GM12873 (cell line): ENCODE measurements at regions not wholly inside any gene's neighbourhood (a gene's known extent, or its start where the extent isn't known, plus 50 kb on each side); places are given as distances from the start of the nearest gene placed in this dataset.

Experiments
- TF ChIP-seq, protein P1 (sequence below): IDR thresholded peaks from 2 replicates; pipeline ENCODE4 v1.5.1; 2012; ENCODE audit warnings: low read depth, mild to moderate bottlenecking, moderate library complexity, low read length, control low read depth; ENCODE audit not compliant: insufficient read depth; ENCODE audit errors: missing control alignments

DNA sequence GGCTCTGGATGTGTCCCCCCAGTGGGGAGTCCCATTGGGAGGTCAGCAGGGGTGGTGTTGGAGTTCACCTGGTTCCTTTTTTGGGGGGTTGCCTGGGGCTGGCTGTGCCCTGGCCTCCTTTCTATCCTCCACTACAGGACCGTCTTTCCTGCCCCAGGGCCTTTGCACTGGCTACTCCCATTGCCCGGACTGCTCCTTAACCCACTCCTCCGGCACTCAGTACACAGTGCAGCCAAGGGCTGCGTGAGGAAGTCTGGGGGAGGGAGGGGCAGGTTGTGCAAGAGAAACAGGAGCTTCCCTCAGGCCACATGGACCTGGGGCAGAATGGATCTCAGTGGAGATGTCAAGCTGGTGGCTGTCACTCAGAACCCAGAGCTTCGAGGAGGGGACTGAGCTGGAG is 429.3 kb upstream of the SULF2 start:
- TF ChIP-seq, protein P1, sequence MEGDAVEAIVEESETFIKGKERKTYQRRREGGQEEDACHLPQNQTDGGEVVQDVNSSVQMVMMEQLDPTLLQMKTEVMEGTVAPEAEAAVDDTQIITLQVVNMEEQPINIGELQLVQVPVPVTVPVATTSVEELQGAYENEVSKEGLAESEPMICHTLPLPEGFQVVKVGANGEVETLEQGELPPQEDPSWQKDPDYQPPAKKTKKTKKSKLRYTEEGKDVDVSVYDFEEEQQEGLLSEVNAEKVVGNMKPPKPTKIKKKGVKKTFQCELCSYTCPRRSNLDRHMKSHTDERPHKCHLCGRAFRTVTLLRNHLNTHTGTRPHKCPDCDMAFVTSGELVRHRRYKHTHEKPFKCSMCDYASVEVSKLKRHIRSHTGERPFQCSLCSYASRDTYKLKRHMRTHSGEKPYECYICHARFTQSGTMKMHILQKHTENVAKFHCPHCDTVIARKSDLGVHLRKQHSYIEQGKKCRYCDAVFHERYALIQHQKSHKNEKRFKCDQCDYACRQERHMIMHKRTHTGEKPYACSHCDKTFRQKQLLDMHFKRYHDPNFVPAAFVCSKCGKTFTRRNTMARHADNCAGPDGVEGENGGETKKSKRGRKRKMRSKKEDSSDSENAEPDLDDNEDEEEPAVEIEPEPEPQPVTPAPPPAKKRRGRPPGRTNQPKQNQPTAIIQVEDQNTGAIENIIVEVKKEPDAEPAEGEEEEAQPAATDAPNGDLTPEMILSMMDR: no peak

DNA sequence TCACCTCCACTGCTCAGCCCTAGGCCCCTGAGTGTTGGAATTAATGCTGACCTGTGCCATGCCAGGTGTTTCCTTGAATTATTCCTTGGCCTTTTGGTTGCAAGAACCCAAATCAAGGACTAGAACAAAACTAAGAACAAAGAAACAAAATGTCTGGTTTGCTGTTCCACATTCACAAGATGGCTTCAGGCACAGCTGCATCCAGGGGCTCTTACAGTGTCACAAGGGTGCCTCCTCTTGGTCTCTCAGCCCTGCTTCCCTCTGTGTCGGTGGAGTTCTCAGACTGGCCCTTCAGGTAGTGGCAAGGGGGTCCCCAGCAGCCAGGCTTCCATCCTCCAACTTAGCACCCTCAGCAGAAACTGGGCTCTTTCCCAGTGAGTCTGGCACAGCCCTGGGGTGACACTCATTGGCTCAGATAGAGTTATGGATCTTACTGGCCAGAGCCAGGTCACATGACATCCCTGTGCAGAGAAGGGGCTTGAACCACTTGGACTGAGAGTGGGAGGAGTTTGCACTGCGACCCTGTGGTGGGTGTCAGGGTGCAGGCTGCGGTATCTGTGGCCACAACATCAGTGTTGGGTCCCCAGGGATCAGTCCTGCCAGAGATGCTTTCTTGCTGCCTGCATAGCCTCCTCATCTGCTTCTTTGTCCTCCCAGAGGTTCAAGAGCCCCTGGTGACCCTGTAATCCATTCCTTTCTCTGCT is 427.7 kb upstream of the SULF2 start:
- TF ChIP-seq, protein P1: no peak

DNA sequence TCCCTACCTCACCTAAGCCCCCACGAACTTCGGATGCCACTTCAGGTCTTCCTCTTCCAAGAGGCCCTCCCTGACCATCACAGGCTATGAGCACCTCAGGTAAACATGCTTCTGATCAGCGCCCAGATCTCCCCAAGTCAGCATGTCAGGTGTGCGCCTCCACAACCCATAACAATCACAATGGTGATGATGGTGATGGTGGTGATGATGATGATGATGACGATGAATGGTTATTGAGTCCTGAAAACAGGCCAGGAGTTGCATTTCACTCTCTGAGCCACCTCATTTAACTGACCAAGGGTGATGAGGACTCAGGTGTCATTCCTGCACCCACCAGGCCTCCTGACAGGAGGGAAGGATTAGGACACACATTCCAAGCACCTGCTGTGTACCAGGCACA is 426.6 kb upstream of the SULF2 start:
- TF ChIP-seq, protein P1: no peak

DNA sequence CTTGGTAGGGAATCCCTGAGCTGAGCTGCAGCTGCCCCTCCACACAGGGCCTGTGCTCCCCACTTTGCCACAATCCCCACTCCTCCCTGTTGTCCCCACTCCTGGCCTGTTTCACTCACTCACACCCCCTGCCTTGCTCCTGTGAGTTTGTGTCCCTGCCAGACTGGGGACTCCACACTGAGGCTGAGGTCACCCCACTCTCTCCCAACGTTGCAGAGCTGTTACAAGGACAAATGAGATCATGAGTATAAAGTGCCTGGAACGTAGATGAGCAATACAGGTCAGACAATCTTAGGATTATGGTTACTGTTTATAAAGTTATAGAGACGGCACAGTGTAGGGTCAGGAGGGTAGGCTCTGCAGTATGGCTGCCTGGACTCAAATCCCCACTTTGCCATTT is 426.0 kb upstream of the SULF2 start:
- TF ChIP-seq, protein P1: no peak

DNA sequence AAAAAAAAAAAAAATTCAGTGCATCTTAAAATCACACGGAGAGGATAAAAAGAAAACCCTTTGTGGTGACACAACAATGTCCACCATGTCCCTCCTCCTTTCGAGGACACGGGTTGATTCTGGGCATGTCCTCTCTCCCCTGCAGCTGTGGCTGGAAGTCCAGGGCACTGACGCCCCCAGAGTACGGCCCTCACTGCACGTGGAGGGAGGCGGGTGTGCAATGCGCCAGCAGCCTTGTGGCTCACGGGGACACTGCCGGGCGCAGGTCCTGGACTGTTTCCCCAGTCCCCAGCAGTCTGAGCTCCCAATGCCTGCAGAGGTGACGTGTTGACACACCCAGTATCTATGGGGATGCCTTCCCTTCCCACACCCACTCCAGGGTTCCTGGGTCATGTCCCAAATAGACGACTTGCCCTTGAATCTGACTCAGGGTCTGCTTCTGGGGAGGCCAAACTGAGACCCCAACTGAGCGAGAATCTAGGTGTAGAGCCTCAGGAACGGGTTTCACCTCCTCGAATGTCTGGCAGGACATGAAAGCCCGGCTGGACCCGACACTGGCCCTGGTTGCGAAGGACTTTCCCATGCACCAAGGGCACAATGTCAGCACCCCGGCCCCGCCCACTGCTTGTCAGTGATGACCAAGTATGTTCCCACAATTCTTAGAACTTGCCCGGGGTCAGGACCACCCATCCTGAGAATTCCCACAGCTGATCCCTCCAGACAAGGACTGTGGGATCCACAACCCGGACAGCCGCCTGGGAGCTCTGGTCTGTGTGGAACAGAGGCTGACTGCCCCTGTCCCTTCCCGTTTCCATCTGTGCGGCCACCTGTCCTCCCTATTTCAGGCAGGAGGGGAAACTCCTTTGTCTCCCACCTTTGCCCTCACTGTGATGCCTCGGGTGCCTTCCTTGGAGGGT is 425.1 kb upstream of the SULF2 start:
- TF ChIP-seq, protein P1: no peak

DNA sequence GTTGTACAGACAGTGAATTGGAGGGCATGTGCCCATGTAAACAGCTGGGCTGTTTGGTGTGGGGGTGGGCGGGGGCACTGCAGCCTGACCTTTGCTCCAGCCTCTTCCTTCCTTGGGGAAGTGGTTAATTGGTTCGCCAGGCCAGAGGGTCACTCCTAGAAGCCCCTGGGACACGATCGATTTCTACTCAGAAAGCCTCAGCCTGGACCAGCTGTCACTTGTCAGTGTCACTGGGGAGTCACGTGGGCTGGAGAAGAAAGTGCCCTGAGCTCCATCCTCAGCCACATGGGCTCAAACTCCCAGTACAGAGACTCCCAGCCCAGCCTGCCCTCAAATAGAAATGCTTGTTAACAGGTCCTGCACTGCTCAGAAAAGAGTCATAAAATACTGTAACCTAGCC is 423.8 kb upstream of the SULF2 start:
- TF ChIP-seq, protein P1: no peak

DNA sequence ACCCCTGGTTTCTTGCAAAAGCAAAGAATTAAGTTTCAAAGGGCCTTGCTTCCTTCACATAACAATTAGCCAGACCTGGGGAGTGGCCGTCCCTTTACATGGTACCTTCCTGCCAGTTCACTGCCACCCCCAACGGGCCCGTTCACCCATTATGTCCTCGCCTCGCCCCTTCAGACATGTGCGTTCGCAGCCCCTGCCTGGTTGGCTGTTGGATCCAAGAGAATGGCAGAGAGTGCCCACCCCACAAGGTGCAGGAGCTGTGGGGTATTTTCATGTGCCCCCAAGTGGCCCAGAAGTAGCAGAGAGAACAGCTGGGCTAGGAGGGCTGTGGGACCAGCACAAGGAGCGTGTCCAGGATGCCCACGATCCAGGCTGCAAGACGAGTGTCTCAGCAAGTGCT is 422.9 kb upstream of the SULF2 start:
- TF ChIP-seq, protein P1: no peak
